HS-27A (cell line): ENCODE measurements at regions not wholly inside any gene's neighbourhood (a gene's known extent, or its start where the extent isn't known, plus 50 kb on each side); places are given as distances from the start of the nearest gene placed in this dataset.
A peak's percentile ranks its signal among the peaks of the same experiment; 100 is the strongest.

ENCODE experiments used
- DNase-seq: peaks from one replicate; pipeline ENCODE4 v3.0.0-alpha.2; 2012; ENCODE audit warnings: low read depth, missing footprints

GRCh38 chr6:51542475-51542874, 544.9 kb downstream of the PKHD1 start:
- peak; percentile 22 for DNase-seq

GRCh38 chr6:51550243-51550642, 537.2 kb downstream of the PKHD1 start:
- no peak for DNase-seq

- no peak for DNase-seq
Observed at GRCh38 chr6:51552435-51552834, 535.0 kb downstream of the PKHD1 start.

GRCh38 chr6:51553246-51554015, 534.0 kb downstream of the PKHD1 start:
- DNase-seq = no peak

- DNase-seq = no peak
Observed at GRCh38 chr6:51554029-51554428, 533.4 kb downstream of the PKHD1 start.

GRCh38 chr6:51559059-51559458, 528.4 kb downstream of the PKHD1 start:
- DNase-seq = no peak

- no peak for DNase-seq
Observed at GRCh38 chr6:51562198-51562597, 525.2 kb downstream of the PKHD1 start.
